Natural killer cell (primary cell): ENCODE measurements at regions not wholly inside any gene's neighbourhood (a gene's known extent, or its start where the extent isn't known, plus 50 kb on each side); places are given as distances from the start of the nearest gene placed in this dataset.

Experiments used
- ATAC-seq, 3 donors: fragments of 150-1000 bp in 2 of 3; fragments of 200-7000 bp in 1 of 3; cut with Tn5 transposase; 1 replicate in 1 of 3; 2 replicates in 2 of 3; pipeline ENCODE4 v1.10.0; 2021; ENCODE audit warnings: mild to moderate bottlenecking in 2 of 3, moderate library complexity in 2 of 3
- DNase-seq, 2 donors: peaks; one replicate each; pipeline versions ENCODE4 v3.0.0 to v3.0.0-alpha.2; 2013 to 2021; ENCODE audit warnings: mixed read lengths in 1 of 2
- H3K27ac ChIP-seq: one replicate; pipeline ENCODE4 v1.5.1; 2013; ENCODE audit warnings: mild to moderate bottlenecking, low read length
- H3K27me3 ChIP-seq: one replicate; pipeline ENCODE4 v1.6.1; 2013; ENCODE audit warnings: low read length; ENCODE audit not compliant: control insufficient read depth, insufficient read depth
- H3K36me3 ChIP-seq: one replicate; pipeline ENCODE4 v1.6.1; 2013; ENCODE audit warnings: low read length; ENCODE audit not compliant: control insufficient read depth, insufficient read depth
- H3K4me1 ChIP-seq: one replicate; pipeline ENCODE4 v1.6.1; 2013; ENCODE audit warnings: low read length; ENCODE audit not compliant: control insufficient read depth, insufficient read depth
- H3K4me3 ChIP-seq: one replicate; pipeline ENCODE4 v1.5.1; 2013; ENCODE audit warnings: low read length
- H3K9me3 ChIP-seq: one replicate; pipeline ENCODE4 v1.6.1; 2013; ENCODE audit warnings: low read length; ENCODE audit not compliant: control insufficient read depth, insufficient read depth
- H3K27ac Mint-ChIP-seq, 2 donors: one replicate each; pipeline ENCODE4 v1.8.0; 2022; ENCODE audit warnings: mild to moderate bottlenecking in 2 of 2, mixed read lengths in 2 of 2, moderate library complexity in 1 of 2
- H3K27me3 Mint-ChIP-seq, 2 donors: one replicate each; pipeline ENCODE4 v1.8.0; 2022; ENCODE audit warnings: low read depth in 2 of 2, mixed read lengths in 2 of 2
- H3K36me3 Mint-ChIP-seq: one replicate; pipeline ENCODE4 v1.8.0; 2022; ENCODE audit warnings: mixed read lengths
- H3K4me1 Mint-ChIP-seq, 2 donors: one replicate each; pipeline ENCODE4 v1.8.0; 2022; ENCODE audit warnings: mixed read lengths in 2 of 2
- H3K4me3 Mint-ChIP-seq: one replicate; pipeline ENCODE4 v1.8.0; 2022; ENCODE audit warnings: mild to moderate bottlenecking, moderate library complexity, mixed read lengths
- H3K9me3 Mint-ChIP-seq, 2 donors: one replicate each; pipeline ENCODE4 v1.8.0; 2022; ENCODE audit warnings: mixed read lengths in 2 of 2
- WGBS: methylation state at CpG from one replicate; pipeline ENCODE4 v1.1.7; 2013; ENCODE audit warnings: missing lambda C conversion rate; ENCODE audit not compliant: insufficient coverage; 5-methylcytosine and 5-hydroxymethylcytosine counted together
- intact Hi-C: fragments of 100-400 bp; cut with micrococcal nuclease; formaldehyde crosslinking; loops from one replicate; pipeline ENCODE4 v1.14.2; 2022
- TF ChIP-seq, protein P1 (sequence below): fragments of 200-600 bp; IDR thresholded peaks from one replicate; pipeline ENCODE4 v1.8.0; 2022; ENCODE audit warnings: antibody characterized with exemption

DNA sequence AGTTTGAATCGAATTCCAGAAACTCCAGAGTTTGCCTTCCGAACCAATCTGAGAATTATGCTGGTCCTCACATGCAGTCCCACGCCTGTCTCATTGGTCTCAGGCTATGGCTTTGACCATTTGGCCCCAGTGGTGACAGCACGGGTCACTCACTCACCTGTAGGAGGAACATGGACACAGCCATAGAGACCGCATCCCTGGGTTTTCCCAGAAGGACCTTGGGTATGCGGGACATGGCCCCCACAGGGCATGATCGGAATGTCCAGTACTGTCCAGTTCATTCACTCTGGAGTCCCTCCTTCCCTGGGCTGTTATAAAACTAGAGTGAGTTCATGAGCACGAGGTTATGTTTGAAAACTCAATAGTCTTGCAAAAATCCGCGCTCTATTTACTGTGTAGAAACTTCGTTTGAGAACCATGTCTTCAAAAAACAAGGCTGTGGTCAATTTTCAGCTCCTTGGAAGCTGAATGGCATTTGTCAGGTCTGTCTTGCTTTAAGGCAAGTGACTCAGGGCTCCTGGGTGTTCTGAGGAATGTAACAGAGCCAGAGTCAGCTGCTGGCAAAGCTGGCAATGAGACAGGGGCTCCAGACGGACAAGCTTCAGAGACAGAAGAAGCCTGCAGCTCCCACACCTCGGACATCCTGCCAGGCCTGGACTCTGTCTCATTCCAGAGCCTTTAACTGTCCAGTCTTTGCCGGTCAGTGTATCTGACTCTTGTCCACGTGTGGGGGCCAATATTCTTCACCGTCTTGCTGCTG lies 86.7 kb upstream of the TMEM18 start:
- H3K27me3 Mint-ChIP-seq: peaks cover 16 to 20% of the 10 kb centered on the region in 2 donors
- intact Hi-C loops: no loop called here
- H3K27ac ChIP-seq: no peak overlapping the region
- H3K9me3 ChIP-seq: no peaks in the 10 kb centered on the region
- TF ChIP-seq, protein P1, sequence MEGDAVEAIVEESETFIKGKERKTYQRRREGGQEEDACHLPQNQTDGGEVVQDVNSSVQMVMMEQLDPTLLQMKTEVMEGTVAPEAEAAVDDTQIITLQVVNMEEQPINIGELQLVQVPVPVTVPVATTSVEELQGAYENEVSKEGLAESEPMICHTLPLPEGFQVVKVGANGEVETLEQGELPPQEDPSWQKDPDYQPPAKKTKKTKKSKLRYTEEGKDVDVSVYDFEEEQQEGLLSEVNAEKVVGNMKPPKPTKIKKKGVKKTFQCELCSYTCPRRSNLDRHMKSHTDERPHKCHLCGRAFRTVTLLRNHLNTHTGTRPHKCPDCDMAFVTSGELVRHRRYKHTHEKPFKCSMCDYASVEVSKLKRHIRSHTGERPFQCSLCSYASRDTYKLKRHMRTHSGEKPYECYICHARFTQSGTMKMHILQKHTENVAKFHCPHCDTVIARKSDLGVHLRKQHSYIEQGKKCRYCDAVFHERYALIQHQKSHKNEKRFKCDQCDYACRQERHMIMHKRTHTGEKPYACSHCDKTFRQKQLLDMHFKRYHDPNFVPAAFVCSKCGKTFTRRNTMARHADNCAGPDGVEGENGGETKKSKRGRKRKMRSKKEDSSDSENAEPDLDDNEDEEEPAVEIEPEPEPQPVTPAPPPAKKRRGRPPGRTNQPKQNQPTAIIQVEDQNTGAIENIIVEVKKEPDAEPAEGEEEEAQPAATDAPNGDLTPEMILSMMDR: no peak
- DNase-seq (no peak), ATAC-seq (no peak)
- 83% methylated on average over 16 of the region's 16 CpGs for WGBS
- H3K4me1 Mint-ChIP-seq: peaks cover 27 to 30% of the 10 kb centered on the region in 2 donors
- H3K4me3 Mint-ChIP-seq: no peak overlapping the region
- no peak overlapping the region for H3K27ac Mint-ChIP-seq
- no peaks in the 10 kb centered on the region for H3K9me3 Mint-ChIP-seq
- H3K4me1 ChIP-seq: peaks cover 24% of the 10 kb centered on the region
- no peaks in the 10 kb centered on the region for H3K27me3 ChIP-seq
- H3K36me3 ChIP-seq: no peaks in the 10 kb centered on the region
- no peak overlapping the region for H3K4me3 ChIP-seq
- H3K36me3 Mint-ChIP-seq: no peaks in the 10 kb centered on the region

DNA sequence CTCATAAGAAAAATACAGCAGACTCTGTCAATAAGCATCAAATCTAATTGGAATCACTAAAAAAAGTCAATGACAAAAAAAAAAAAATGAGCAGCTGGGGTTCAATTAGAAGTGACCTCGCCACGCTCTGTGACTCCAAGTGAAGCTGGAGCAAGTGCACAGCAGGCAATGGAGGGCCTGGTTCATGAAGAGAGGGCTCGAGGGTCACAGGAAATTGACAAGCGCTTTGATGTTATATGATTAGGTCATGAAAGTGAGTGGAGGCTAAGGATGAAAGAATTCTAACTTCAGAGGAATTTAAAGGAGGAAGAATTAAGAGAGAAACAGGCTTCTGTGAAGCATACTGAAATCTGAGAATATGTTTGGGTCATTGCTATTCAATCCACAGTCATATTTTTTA lies 85.4 kb upstream of the TMEM18 start:
- WGBS: 63% methylated on average over 4 of the region's 4 CpGs
- intact Hi-C loops: no loop called here
- H3K4me1 ChIP-seq: peaks cover 21% of the 10 kb centered on the region
- no peak overlapping the region for H3K4me3 Mint-ChIP-seq
- no peak overlapping the region for H3K4me3 ChIP-seq
- peaks cover 17 to 18% of the 10 kb centered on the region in 2 donors for H3K4me1 Mint-ChIP-seq
- ATAC-seq (no peak), DNase-seq (no peak)
- H3K9me3 ChIP-seq: no peaks in the 10 kb centered on the region
- H3K27ac Mint-ChIP-seq: no peak overlapping the region
- H3K36me3 ChIP-seq: no peaks in the 10 kb centered on the region
- no peaks in the 10 kb centered on the region for H3K27me3 ChIP-seq
- H3K9me3 Mint-ChIP-seq: no peaks in the 10 kb centered on the region
- H3K36me3 Mint-ChIP-seq: no peaks in the 10 kb centered on the region
- TF ChIP-seq, protein P1: no peak
- H3K27me3 Mint-ChIP-seq: peaks cover 16 to 25% of the 10 kb centered on the region in 2 donors
- H3K27ac ChIP-seq: no peak overlapping the region

DNA sequence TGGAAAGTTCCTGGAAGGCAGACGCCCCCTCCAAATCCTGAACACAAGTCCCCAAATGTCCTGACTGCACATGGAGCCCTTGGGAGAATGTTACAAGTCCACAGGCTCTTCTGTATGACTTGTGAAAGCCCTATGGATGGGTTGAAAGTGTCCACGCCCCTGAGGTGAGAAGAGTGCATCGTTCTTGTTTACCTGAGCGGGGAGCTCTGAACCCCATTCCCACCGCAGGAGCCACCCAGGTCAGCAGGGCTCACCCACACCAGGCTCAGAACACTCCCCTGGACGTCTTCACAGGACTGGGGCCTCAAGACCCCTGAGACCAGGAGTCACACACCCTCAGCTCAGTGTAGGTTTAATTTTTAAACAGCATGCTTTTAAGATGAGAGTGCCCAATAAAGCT lies 84.2 kb upstream of the TMEM18 start:
- H3K4me1 ChIP-seq: peaks cover 11% of the 10 kb centered on the region
- intact Hi-C loops: no loop called here
- Mint-ChIP-seq H3K9me3 (no peaks in the 10 kb centered on the region), H3K27ac (no peak overlapping the region), H3K4me3 (no peak overlapping the region), H3K27me3 (peaks cover 19 to 25% of the 10 kb centered on the region in 2 donors), H3K36me3 (no peaks in the 10 kb centered on the region), H3K4me1 (peaks cover 5 to 9% of the 10 kb centered on the region in 2 donors)
- no peak for ATAC-seq
- DNase-seq: no peak
- H3K36me3 ChIP-seq: no peaks in the 10 kb centered on the region
- H3K4me3 ChIP-seq: no peak overlapping the region
- no peak overlapping the region for H3K27ac ChIP-seq
- no peaks in the 10 kb centered on the region for H3K9me3 ChIP-seq
- TF ChIP-seq, protein P1: no peak
- 73% methylated on average over 6 of the region's 6 CpGs for WGBS
- peaks cover 2% of the 10 kb centered on the region for H3K27me3 ChIP-seq

DNA sequence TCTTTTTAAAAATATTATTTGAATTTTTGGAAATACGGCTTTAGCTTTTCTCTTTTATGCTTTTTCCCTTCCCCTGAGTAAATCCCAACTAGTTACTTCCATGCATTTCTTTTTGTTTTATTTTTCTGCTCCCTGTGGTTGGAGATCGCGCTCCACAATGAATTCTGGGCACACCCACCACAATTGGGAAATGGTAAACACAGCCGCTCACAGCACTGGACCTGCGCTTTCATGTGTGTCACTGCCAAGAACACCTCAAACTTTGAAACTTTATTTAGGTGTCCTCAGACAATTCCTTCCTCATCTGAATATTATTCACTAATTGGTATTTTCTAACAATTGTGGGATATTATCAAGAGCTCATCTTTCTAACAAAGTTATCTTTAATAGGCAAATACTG lies 82.8 kb upstream of the TMEM18 start:
- Mint-ChIP-seq H3K36me3 (no peaks in the 10 kb centered on the region), H3K27ac (no peak overlapping the region), H3K4me1 (no peaks in the 10 kb centered on the region), H3K9me3 (no peaks in the 10 kb centered on the region), H3K27me3 (peaks cover 27 to 35% of the 10 kb centered on the region in 2 donors), H3K4me3 (no peak overlapping the region)
- Histone ChIP-seq H3K4me3 (no peak overlapping the region), H3K27me3 (peaks cover 2% of the 10 kb centered on the region), H3K4me1 (no peaks in the 10 kb centered on the region), H3K9me3 (no peaks in the 10 kb centered on the region), H3K36me3 (no peaks in the 10 kb centered on the region), H3K27ac (no peak overlapping the region)
- ATAC-seq (no peak), DNase-seq (no peak)
- intact Hi-C loops: no loop called here
- WGBS: 85% methylated on average over 5 of the region's 5 CpGs
- TF ChIP-seq, protein P1: no peak
